ENCODE measurements at regions not wholly inside any gene's neighbourhood (a gene's known extent, or its start where the extent isn't known, plus 50 kb on each side); places are given as distances from the start of the nearest gene placed in this dataset.

GRCh38 chr3:72324253-72324811 lies 523.9 kb downstream of the SHQ1 start:
- DNase-seq (ENCODE audit: low read depth), result no peak
- no peak for TF ChIP-seq CTCF (conservative IDR thresholded peaks at IDR 0.05; ENCODE audit: low read depth, low read length)
- no peak overlapping the region for H3K4me3 ChIP-seq (ENCODE audit: low read depth, low read length)

- DNase-seq (ENCODE audit: low read depth), result no peak
- no peak overlapping the region for H3K4me3 ChIP-seq (ENCODE audit: low read depth, low read length)
- TF ChIP-seq CTCF (conservative IDR thresholded peaks at IDR 0.05; ENCODE audit: low read depth, low read length), result no peak
Measured at GRCh38 chr3:72323773-72324172, 524.5 kb downstream of the SHQ1 start.

GRCh38 chr3:72322264-72322976 lies 525.8 kb downstream of the SHQ1 start:
- no peak overlapping the region for H3K4me3 ChIP-seq (ENCODE audit: low read depth, low read length)
- DNase-seq (ENCODE audit: low read depth), result no peak
- no peak for TF ChIP-seq CTCF (conservative IDR thresholded peaks at IDR 0.05; ENCODE audit: low read depth, low read length)

GRCh38 chr3:72320955-72321303 lies 527.3 kb downstream of the SHQ1 start:
- no peak for DNase-seq (ENCODE audit: low read depth)
- no peak overlapping the region for H3K4me3 ChIP-seq (ENCODE audit: low read depth, low read length)
- no peak for TF ChIP-seq CTCF (conservative IDR thresholded peaks at IDR 0.05; ENCODE audit: low read depth, low read length)

- TF ChIP-seq CTCF (conservative IDR thresholded peaks at IDR 0.05; ENCODE audit: low read depth, low read length), result no peak
- no peak overlapping the region for H3K4me3 ChIP-seq (ENCODE audit: low read depth, low read length)
- no peak for DNase-seq (ENCODE audit: low read depth)
Measured at GRCh38 chr3:72320095-72320954, 527.9 kb downstream of the SHQ1 start.

GRCh38 chr3:72319194-72320094 lies 528.8 kb downstream of the SHQ1 start:
- H3K4me3 ChIP-seq (ENCODE audit: low read depth, low read length), result no peak overlapping the region
- TF ChIP-seq CTCF (conservative IDR thresholded peaks at IDR 0.05; ENCODE audit: low read depth, low read length), result no peak
- DNase-seq (ENCODE audit: low read depth), result no peak
